OCI-LY1 (cell line): ENCODE measurements at regions not wholly inside any gene's neighbourhood (a gene's known extent, or its start where the extent isn't known, plus 50 kb on each side); places are given as distances from the start of the nearest gene placed in this dataset.

ENCODE experiments used
- H2AFZ ChIP-seq: fragments of 200-600 bp; sonication (generic), shearing (Covaris generic); 2 replicates; pipeline ENCODE4 v1.6.0; 2014; ENCODE audit warnings: antibody characterized with exemption, mild to moderate bottlenecking, low read length
- H3F3A ChIP-seq: fragments of 200-600 bp; sonication (generic), shearing (Covaris generic); 2 replicates; pipeline ENCODE4 v1.6.0; 2014; ENCODE audit warnings: mild to moderate bottlenecking, antibody characterized with exemption, low read length, moderate library complexity; ENCODE audit not compliant: insufficient read depth
- H3K27ac ChIP-seq: fragments of 200-600 bp; sonication (generic); 2 replicates; pipeline ENCODE4 v1.5.1; 2014; ENCODE audit warnings: low read length, mixed run types, mild to moderate bottlenecking, low read depth; ENCODE audit not compliant: poor library complexity, severe bottlenecking
- H3K27me3 ChIP-seq: fragments of 200-600 bp; sonication (generic); 2 replicates; pipeline ENCODE4 v1.6.0; 2014; ENCODE audit warnings: antibody characterized with exemption, mild to moderate bottlenecking, low read length, moderate library complexity; ENCODE audit not compliant: insufficient read depth
- H3K36me3 ChIP-seq: fragments of 200-600 bp; sonication (generic); 2 replicates; pipeline ENCODE4 v1.6.1; 2014; ENCODE audit warnings: mild to moderate bottlenecking, antibody characterized with exemption, low read length, moderate library complexity, mixed read lengths; ENCODE audit not compliant: insufficient read depth
- H3K4me1 ChIP-seq: fragments of 200-600 bp; sonication (generic); 2 replicates; pipeline ENCODE4 v1.5.1; 2014; ENCODE audit warnings: mild to moderate bottlenecking, low read length, moderate library complexity; ENCODE audit not compliant: insufficient read depth, severe bottlenecking
- H3K4me2 ChIP-seq: fragments of 200-600 bp; sonication (generic), shearing (Covaris generic); 2 replicates; pipeline ENCODE4 v1.6.1; 2014; ENCODE audit warnings: low read length
- H3K4me3 ChIP-seq: fragments of 200-600 bp; sonication (generic); 2 replicates; pipeline ENCODE4 v1.5.1; 2014; ENCODE audit warnings: low read length, low read depth, mild to moderate bottlenecking, mixed read lengths; ENCODE audit not compliant: poor library complexity, severe bottlenecking
- H3K79me2 ChIP-seq: fragments of 200-600 bp; shearing (Covaris generic); 2 replicates; pipeline ENCODE4 v1.6.1; 2016; ENCODE audit warnings: mixed run types, low read length, mixed read lengths; ENCODE audit not compliant: insufficient read depth
- H3K9ac ChIP-seq: fragments of 200-600 bp; sonication (generic), shearing (Covaris generic); 2 replicates; pipeline ENCODE4 v1.6.1; 2014; ENCODE audit warnings: mild to moderate bottlenecking, low read length, mixed read lengths
- H3K9me2 ChIP-seq: fragments of 200-600 bp; sonication (generic), shearing (Covaris generic); 2 replicates; pipeline ENCODE4 v1.6.1; 2014; ENCODE audit warnings: low read depth, mild to moderate bottlenecking, low read length, mixed read lengths
- H3K9me3 ChIP-seq: fragments of 200-600 bp; shearing (Covaris generic); 2 replicates; pipeline ENCODE4 v1.6.1; 2014; ENCODE audit warnings: low read length, mixed read lengths
- H4K20me1 ChIP-seq: fragments of 200-600 bp; sonication (generic), shearing (Covaris generic); 2 replicates; pipeline ENCODE4 v1.6.0; 2016; ENCODE audit warnings: mild to moderate bottlenecking, low read length; ENCODE audit not compliant: insufficient read depth
- CTCF ChIP-seq: fragments of 200-600 bp; sonication (generic), shearing (Covaris generic); IDR thresholded peaks from 2 replicates; pipeline ENCODE4 v1.5.1; 2017; ENCODE audit warnings: mild to moderate bottlenecking, antibody characterized with exemption, low read length, moderate library complexity, mixed read lengths
- EZH2 ChIP-seq: fragments of 200-600 bp; sonication (generic), shearing (Covaris generic); IDR thresholded peaks from 2 replicates; pipeline ENCODE4 v1.8.0; 2017; ENCODE audit warnings: borderline replicate concordance, mixed run types, mild to moderate bottlenecking, antibody characterized with exemption, low read length, moderate library complexity, mixed read lengths

- Histone ChIP-seq H3K27me3 (peaks cover 14% of the 10 kb centered on the region; the same call in 1 of the 2 replicates), H3K4me3 (no peak overlapping the region), H3K9ac (no peak overlapping the region), H3K9me2 (no peaks in the 10 kb centered on the region), H3K4me2 (no peak overlapping the region), H3K27ac (no peak overlapping the region), H3K36me3 (no peaks in the 10 kb centered on the region), H3F3A (no peaks in the 10 kb centered on the region), H3K4me1 (no peaks in the 10 kb centered on the region), H2AFZ (no peak overlapping the region), H3K9me3 (no peaks in the 10 kb centered on the region), H4K20me1 (no peaks in the 10 kb centered on the region), H3K79me2 (no peaks in the 10 kb centered on the region)
- TF ChIP-seq CTCF (no peak), EZH2 (no peak)
Measured at GRCh38 chr16:86447228-86447627, 63.1 kb upstream of the FOXF1 start.

GRCh38 chr16:86448306-86448890 lies 61.9 kb upstream of the FOXF1 start:
- no peak for TF ChIP-seq EZH2
- TF ChIP-seq CTCF: no peak
- Histone ChIP-seq H3K9me3 (no peaks in the 10 kb centered on the region), H3F3A (no peaks in the 10 kb centered on the region), H3K79me2 (no peaks in the 10 kb centered on the region), H3K27me3 (peaks cover 14% of the 10 kb centered on the region; the same call in 1 of the 2 replicates), H3K4me1 (no peaks in the 10 kb centered on the region), H3K27ac (no peak overlapping the region), H4K20me1 (no peaks in the 10 kb centered on the region), H2AFZ (no peak overlapping the region), H3K9ac (no peak overlapping the region), H3K9me2 (no peaks in the 10 kb centered on the region), H3K4me2 (no peak overlapping the region), H3K36me3 (no peaks in the 10 kb centered on the region), H3K4me3 (no peak overlapping the region)

DNA sequence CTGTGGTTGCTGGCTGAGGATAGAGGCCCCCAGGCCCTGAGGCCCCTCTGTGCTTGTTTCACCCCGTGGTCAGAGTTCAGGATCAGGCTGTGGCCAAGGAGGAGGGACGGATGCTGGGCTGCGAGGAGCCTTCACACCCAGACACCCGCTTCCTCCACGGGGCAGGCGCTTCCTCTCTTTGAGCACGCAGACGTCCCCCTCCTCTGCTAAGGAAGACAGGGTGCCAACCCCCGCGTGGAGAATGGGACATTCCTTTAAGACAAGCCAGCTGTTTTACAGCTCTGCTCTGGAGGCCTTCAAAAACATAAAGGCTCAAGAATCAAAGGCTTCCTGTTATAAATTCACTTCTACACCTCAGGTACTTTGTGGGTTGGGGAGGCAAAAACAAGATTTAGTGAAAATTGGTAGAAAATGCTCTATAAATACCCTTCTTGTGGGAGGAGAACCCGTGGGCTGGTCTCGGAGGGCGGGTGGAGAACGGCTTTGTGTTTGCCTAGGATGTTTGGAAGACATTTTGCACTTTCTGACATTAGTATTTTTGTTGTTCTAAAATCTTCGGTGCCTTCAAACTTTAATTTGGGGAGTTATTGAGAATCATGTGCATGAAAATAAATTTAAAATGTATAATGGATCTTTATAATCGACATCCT lies 60.8 kb upstream of the FOXF1 start:
- Histone ChIP-seq H3K27ac (no peak overlapping the region), H3F3A (no peaks in the 10 kb centered on the region), H3K36me3 (no peaks in the 10 kb centered on the region), H3K79me2 (no peaks in the 10 kb centered on the region), H4K20me1 (no peaks in the 10 kb centered on the region), H3K4me1 (no peaks in the 10 kb centered on the region), H3K9me2 (no peaks in the 10 kb centered on the region), H2AFZ (no peak overlapping the region), H3K4me2 (no peak overlapping the region), H3K27me3 (peaks cover 14% of the 10 kb centered on the region; the same call in 1 of the 2 replicates), H3K4me3 (no peak overlapping the region), H3K9ac (no peak overlapping the region), H3K9me3 (no peaks in the 10 kb centered on the region)
- TF ChIP-seq EZH2 (no peak), CTCF (no peak)
